Type B pancreatic cell (in vitro differentiated cells): ENCODE measurements at regions not wholly inside any gene's neighbourhood (a gene's known extent, or its start where the extent isn't known, plus 50 kb on each side); places are given as distances from the start of the nearest gene placed in this dataset.

Experiments
- DNase-seq: peaks from one replicate; pipeline ENCODE4 v3.0.0; 2021; ENCODE audit warnings: mixed read lengths; ENCODE audit not compliant: unreplicated experiment; ENCODE audit errors: extremely low spot score
- H3K27ac Mint-ChIP-seq: 2 replicates; pipeline ENCODE4 v1.8.0; 2021; ENCODE audit warnings: mild to moderate bottlenecking, mixed read lengths
- H3K27me3 Mint-ChIP-seq: 2 replicates; pipeline ENCODE4 v1.8.0; 2021; ENCODE audit warnings: mixed read lengths
- H3K36me3 Mint-ChIP-seq: 2 replicates; pipeline ENCODE4 v1.8.0; 2021; ENCODE audit warnings: mixed read lengths
- H3K4me1 Mint-ChIP-seq: one replicate; pipeline ENCODE4 v1.8.0; 2021; ENCODE audit warnings: mixed read lengths; ENCODE audit not compliant: unreplicated experiment
- H3K4me3 Mint-ChIP-seq: 2 replicates; pipeline ENCODE4 v1.8.0; 2021; ENCODE audit warnings: mild to moderate bottlenecking, mixed read lengths
- H3K9me3 Mint-ChIP-seq: 2 replicates; pipeline ENCODE4 v1.8.0; 2021; ENCODE audit warnings: mixed read lengths
- TF ChIP-seq, protein P1 (sequence below): fragments of 200-600 bp; sonication (generic); conservative IDR thresholded peaks from 2 replicates; pipeline ENCODE4 v1.5.0; 2021; ENCODE audit warnings: antibody characterized with exemption, mild to moderate bottlenecking

- Mint-ChIP-seq H3K36me3 (peaks cover 3% of the 10 kb centered on the region), H3K4me1 (peaks cover 18% of the 10 kb centered on the region), H3K27ac (no peak overlapping the region), H3K4me3 (no peak overlapping the region), H3K27me3 (peaks cover 9% of the 10 kb centered on the region), H3K9me3 (no peaks in the 10 kb centered on the region)
- TF ChIP-seq, protein P1, sequence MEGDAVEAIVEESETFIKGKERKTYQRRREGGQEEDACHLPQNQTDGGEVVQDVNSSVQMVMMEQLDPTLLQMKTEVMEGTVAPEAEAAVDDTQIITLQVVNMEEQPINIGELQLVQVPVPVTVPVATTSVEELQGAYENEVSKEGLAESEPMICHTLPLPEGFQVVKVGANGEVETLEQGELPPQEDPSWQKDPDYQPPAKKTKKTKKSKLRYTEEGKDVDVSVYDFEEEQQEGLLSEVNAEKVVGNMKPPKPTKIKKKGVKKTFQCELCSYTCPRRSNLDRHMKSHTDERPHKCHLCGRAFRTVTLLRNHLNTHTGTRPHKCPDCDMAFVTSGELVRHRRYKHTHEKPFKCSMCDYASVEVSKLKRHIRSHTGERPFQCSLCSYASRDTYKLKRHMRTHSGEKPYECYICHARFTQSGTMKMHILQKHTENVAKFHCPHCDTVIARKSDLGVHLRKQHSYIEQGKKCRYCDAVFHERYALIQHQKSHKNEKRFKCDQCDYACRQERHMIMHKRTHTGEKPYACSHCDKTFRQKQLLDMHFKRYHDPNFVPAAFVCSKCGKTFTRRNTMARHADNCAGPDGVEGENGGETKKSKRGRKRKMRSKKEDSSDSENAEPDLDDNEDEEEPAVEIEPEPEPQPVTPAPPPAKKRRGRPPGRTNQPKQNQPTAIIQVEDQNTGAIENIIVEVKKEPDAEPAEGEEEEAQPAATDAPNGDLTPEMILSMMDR, result no peak
- DNase-seq, result no peak
Measured at GRCh38 chr5:167827766-167828165, 463.7 kb upstream of the WWC1 start.

- TF ChIP-seq, protein P1, result no peak
- Mint-ChIP-seq H3K36me3 (peaks cover 3% of the 10 kb centered on the region), H3K27ac (no peak overlapping the region), H3K4me3 (no peak overlapping the region), H3K4me1 (peaks cover 14% of the 10 kb centered on the region), H3K9me3 (peaks cover 4% of the 10 kb centered on the region), H3K27me3 (peaks cover 3% of the 10 kb centered on the region)
- DNase-seq, result no peak
Measured at GRCh38 chr5:167831754-167832504, 459.5 kb upstream of the WWC1 start.

DNA sequence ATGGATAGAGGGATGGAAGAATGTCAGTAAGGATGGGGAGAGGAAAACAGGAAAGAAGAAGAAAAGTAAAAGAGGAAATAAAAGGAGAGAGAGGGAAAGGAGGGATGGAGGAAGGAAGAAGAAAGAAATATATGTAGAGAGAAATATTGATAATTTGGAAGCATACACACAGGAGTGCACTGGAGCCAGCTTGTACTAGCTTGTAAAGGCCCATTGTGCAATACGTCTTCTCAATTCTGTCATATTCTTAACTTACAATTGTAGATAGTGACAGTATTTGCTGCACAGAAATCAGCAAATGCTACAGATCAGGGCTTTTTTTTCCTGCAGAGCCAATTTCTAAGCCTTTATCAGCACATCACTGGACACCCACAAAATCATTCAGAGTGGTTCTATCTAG lies 458.8 kb upstream of the WWC1 start:
- DNase-seq, result no peak
- TF ChIP-seq, protein P1, result no peak
- Mint-ChIP-seq H3K27ac (no peak overlapping the region), H3K4me1 (peaks cover 14% of the 10 kb centered on the region), H3K9me3 (peaks cover 4% of the 10 kb centered on the region), H3K36me3 (peaks cover 3% of the 10 kb centered on the region), H3K27me3 (peaks cover 3% of the 10 kb centered on the region), H3K4me3 (no peak overlapping the region)

DNA sequence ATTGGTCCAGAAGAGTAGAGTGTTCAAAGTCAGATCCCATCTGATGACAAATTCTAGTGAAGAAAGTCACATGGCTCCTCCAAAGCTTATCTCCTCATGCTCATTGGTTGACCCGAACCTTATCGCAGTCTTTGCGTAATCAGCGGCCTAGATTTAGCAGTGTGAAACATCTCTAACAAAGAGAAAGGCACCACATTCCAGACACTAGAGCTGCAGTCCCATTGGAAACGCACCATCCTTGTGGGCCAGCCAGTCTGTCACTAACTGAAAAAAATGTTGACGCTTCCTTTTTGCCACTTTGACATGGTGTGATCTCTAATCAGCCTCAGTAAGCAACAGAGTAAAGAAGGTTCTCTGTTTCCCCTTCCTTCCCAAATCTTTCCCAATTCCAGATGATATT lies 458.0 kb upstream of the WWC1 start:
- Mint-ChIP-seq H3K36me3 (peaks cover 3% of the 10 kb centered on the region), H3K4me1 (peaks cover 8% of the 10 kb centered on the region), H3K9me3 (peaks cover 4% of the 10 kb centered on the region), H3K4me3 (no peak overlapping the region), H3K27ac (no peak overlapping the region), H3K27me3 (no peaks in the 10 kb centered on the region)
- DNase-seq, result no peak
- TF ChIP-seq, protein P1, result no peak

GRCh38 chr5:167835146-167835545 lies 456.3 kb upstream of the WWC1 start:
- Mint-ChIP-seq H3K36me3 (peaks cover 3% of the 10 kb centered on the region), H3K27me3 (no peaks in the 10 kb centered on the region), H3K27ac (no peak overlapping the region), H3K9me3 (peaks cover 4% of the 10 kb centered on the region), H3K4me3 (no peak overlapping the region), H3K4me1 (peaks cover 9% of the 10 kb centered on the region)
- TF ChIP-seq, protein P1, result no peak
- no peak for DNase-seq
